Neutrophil (primary cell): ENCODE measurements at regions not wholly inside any gene's neighbourhood (a gene's known extent, or its start where the extent isn't known, plus 50 kb on each side); places are given as distances from the start of the nearest gene placed in this dataset.
"Not testable (repeated sequence)": the region's sequence is repeated elsewhere in the genome, so short reads cannot be mapped to it uniquely, and the experiment has no call there.

Source experiments
- H3K27ac ChIP-seq: fragments of 200-600 bp; sonication (generic); 2 replicates; pipeline ENCODE4 v1.5.1; 2016; ENCODE audit warnings: mild to moderate bottlenecking, moderate library complexity
- H3K27me3 ChIP-seq: fragments of 200-600 bp; sonication (generic); 2 replicates; pipeline ENCODE4 v1.6.0; 2016; ENCODE audit warnings: mild to moderate bottlenecking
- H3K36me3 ChIP-seq: fragments of 200-600 bp; sonication (generic); 2 replicates; pipeline ENCODE4 v1.5.1; 2017
- H3K4me1 ChIP-seq, 2 experiments: fragments of 200-600 bp in 1 of 2; sonication (generic) in 1 of 2; 1 replicate in 1 of 2; 2 replicates in 1 of 2; pipeline versions ENCODE4 v1.5.1 to v1.6.1; 2013 to 2016; ENCODE audit warnings: low read depth in 1 of 2, low read length in 1 of 2, mild to moderate bottlenecking in 1 of 2, moderate library complexity in 1 of 2; ENCODE audit not compliant: control insufficient read depth in 1 of 2, insufficient read depth in 1 of 2
- H3K4me3 ChIP-seq, 2 experiments: fragments of 200-600 bp in 1 of 2; sonication (generic) in 1 of 2; 1 replicate in 1 of 2; 2 replicates in 1 of 2; pipeline ENCODE4 v1.5.1; 2013 to 2016; ENCODE audit warnings: low read depth in 1 of 2, low read length in 1 of 2, mild to moderate bottlenecking in 1 of 2, moderate library complexity in 1 of 2
- H3K9me3 ChIP-seq: fragments of 200-600 bp; sonication (generic); 2 replicates; pipeline ENCODE4 v1.5.1; 2016
- CTCF ChIP-seq: fragments of 200-600 bp; sonication (generic); IDR thresholded peaks from 2 replicates; pipeline ENCODE4 v1.5.1; 2016; ENCODE audit warnings: antibody characterized with exemption

GRCh38 chr19:28128341-28128740 lies 1084.6 kb downstream of the UQCRFS1 start:
- Histone ChIP-seq H3K27ac (no peak overlapping the region), H3K9me3 (no peaks in the 10 kb centered on the region), H3K27me3 (no peaks in the 10 kb centered on the region), H3K36me3 (no peaks in the 10 kb centered on the region), H3K4me1 (no peaks in the 10 kb centered on the region), H3K4me3 (no peak overlapping the region)
- no peak for TF ChIP-seq CTCF

GRCh38 chr19:28126135-28126898 lies 1086.6 kb downstream of the UQCRFS1 start:
- H3K4me3 ChIP-seq = no peak overlapping the region
- H3K9me3 ChIP-seq = no peaks in the 10 kb centered on the region
- no peak overlapping the region for H3K27ac ChIP-seq
- no peaks in the 10 kb centered on the region for H3K4me1 ChIP-seq
- TF ChIP-seq CTCF = no peak
- H3K27me3 ChIP-seq = no peaks in the 10 kb centered on the region
- H3K36me3 ChIP-seq = no peaks in the 10 kb centered on the region

GRCh38 chr19:28122734-28123133 lies 1090.2 kb downstream of the UQCRFS1 start:
- H3K9me3 ChIP-seq = no peaks in the 10 kb centered on the region
- no peaks in the 10 kb centered on the region for H3K36me3 ChIP-seq
- TF ChIP-seq CTCF = no peak
- no peak overlapping the region for H3K27ac ChIP-seq
- no peaks in the 10 kb centered on the region for H3K27me3 ChIP-seq
- no peak overlapping the region for H3K4me3 ChIP-seq
- H3K4me1 ChIP-seq = no peaks in the 10 kb centered on the region

- no peaks in the 10 kb centered on the region for H3K4me1 ChIP-seq
- no peak overlapping the region for H3K4me3 ChIP-seq
- H3K27me3 ChIP-seq = no peaks in the 10 kb centered on the region
- no peak overlapping the region for H3K27ac ChIP-seq
- no peaks in the 10 kb centered on the region for H3K36me3 ChIP-seq
- no peaks in the 10 kb centered on the region for H3K9me3 ChIP-seq
- no peak for TF ChIP-seq CTCF
Observed at GRCh38 chr19:28118235-28118634, 1094.7 kb downstream of the UQCRFS1 start.

GRCh38 chr19:28117143-28117542 lies 1095.8 kb downstream of the UQCRFS1 start:
- Histone ChIP-seq H3K36me3 (no peaks in the 10 kb centered on the region), H3K9me3 (no peaks in the 10 kb centered on the region), H3K27ac (no peak overlapping the region), H3K27me3 (no peaks in the 10 kb centered on the region), H3K4me3 (no peak overlapping the region), H3K4me1 (no peaks in the 10 kb centered on the region)
- no peak for TF ChIP-seq CTCF

- H3K9me3 ChIP-seq = not testable (repeated sequence)
Observed at GRCh38 chr19:28116379-28116778, 1096.6 kb downstream of the UQCRFS1 start.

More at GRCh38 chr19:28116379-28116778, 1096.6 kb downstream of the UQCRFS1 start:
- not testable (repeated sequence) for H3K4me3 ChIP-seq, H3K27ac ChIP-seq, H3K36me3 ChIP-seq, H3K27me3 ChIP-seq, H3K4me1 ChIP-seq
